HG02642 (cell line): ENCODE measurements at regions not wholly inside any gene's neighbourhood (a gene's known extent, or its start where the extent isn't known, plus 50 kb on each side); places are given as distances from the start of the nearest gene placed in this dataset.

Experiments
- ATAC-seq: cut with Tn5 transposase; IDR thresholded peaks from one replicate; pipeline ENCODE4 v1.9.1; 2021; ENCODE audit warnings: mild to moderate bottlenecking; ENCODE audit not compliant: unreplicated experiment, poor library complexity

DNA sequence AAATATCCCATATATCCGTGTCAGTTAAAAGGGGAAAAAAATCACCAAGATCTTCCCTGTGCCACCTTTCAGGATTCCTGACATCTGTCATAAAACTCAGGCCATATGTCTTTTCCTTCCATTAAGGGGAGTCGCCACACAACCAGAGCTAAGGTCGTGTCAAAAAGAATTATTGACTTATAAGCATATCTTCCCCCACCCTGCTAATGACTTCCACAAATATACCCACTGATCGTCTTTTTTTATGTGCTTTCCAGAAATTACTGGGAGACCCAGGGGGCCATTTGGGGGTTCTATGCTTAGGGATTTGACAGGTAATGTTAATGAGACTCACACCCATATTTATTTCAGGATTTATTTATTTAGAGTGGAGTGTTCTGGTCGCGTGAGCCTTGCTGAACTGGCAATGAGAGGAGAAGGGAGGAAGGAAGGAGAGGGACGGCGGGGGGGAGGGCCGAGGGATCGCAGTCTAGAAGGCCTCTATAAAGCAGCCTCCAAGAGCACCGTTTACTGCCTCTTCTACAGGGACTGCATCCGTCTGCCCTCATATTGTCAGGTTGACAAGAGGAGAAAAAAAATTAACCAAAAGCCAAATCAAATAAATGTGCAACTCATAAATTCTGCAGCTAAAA, 135.7 kb upstream of the MGMT start:
- ATAC-seq = no peak

- ATAC-seq = no peak
Measured at GRCh38 chr10:129331839-129332220, 135.2 kb upstream of the MGMT start.

DNA sequence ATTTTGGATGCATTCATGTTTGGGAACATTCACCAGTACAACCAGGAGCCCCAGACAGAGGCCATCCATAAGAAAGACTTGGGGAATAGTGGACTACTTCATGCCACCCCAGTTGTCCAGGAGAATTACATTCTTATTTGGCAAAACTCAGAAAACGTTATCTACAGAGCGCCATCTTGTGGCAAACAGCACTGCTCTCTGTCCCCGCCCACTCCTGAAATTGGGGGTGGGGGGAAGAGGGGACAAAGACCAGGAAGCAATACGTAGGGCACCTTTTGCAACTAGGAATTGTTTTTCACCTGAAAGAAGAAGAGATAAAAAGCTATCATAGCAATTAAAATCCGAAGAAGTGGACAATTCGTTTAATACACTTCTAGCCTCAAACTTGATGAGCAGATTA, 134.6 kb upstream of the MGMT start:
- no peak for ATAC-seq

- ATAC-seq = no peak
Measured at GRCh38 chr10:129333706-129334105, 133.3 kb upstream of the MGMT start.

GRCh38 chr10:129334266-129334665, 132.8 kb upstream of the MGMT start:
- no peak for ATAC-seq

- ATAC-seq = no peak
Measured at GRCh38 chr10:129335396-129335795, 131.6 kb upstream of the MGMT start.

DNA sequence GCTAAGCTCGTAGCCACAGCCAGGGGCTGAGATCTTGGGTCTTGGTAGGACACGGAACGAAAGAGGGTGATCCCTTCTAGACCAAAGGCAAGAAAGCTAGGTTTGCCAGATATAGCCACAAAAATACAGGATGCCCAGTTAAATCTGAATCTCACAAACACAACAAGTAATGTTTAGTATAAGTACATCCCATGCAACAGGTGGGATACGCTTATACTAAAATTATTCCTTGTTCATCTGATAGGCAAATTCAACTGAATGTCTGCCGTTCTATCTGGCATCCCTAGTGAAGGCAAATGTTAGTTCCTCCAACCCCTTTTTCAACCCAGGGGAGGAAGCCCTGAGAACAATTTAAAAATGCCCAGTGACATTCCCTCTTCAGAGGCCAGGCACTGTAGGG, 131.1 kb upstream of the MGMT start:
- ATAC-seq = no peak

- ATAC-seq = no peak
Measured at GRCh38 chr10:129339191-129339590, 127.8 kb upstream of the MGMT start.

- ATAC-seq = no peak
Measured at GRCh38 chr10:129339841-129340240, 127.2 kb upstream of the MGMT start.

DNA sequence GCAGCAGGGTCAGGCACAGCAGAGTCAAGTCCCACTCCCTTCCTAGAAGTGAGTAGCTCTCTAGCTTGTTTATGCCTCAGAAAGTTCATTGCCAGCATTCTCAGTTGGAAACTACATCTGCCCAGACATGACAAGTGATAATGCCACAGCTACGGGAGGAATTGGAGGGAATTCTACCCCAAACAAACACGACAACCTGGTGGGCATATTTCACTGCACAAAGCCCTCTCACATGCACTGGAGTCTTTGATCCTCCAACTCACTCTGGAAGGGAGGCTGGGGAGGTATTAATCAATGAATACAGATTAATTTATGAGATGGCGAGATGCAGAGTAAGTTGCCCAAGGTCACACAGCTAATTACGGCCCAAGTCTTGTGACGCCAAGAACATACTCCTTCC, 126.0 kb upstream of the MGMT start:
- no peak for ATAC-seq

DNA sequence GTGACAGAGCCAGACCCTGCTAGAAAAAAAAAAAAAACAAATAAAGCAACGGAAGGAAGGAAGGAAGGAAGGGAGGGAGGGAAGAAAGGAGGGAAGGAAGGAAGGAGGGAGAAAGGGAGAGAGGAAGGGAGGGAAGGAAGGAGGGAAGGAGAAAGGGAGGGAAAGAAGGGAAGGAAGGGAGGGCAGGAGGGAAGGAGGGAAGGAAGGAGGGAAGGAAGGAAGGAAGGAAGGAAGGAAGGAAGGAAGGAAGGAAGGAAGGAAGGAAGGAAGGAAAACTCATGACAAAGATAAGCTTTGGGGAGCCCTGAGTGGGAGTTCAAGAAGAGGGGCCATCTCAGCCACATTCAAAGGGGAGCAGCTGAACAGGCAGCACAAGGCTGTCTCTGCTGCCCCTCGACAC, 124.7 kb upstream of the MGMT start:
- no peak for ATAC-seq

DNA sequence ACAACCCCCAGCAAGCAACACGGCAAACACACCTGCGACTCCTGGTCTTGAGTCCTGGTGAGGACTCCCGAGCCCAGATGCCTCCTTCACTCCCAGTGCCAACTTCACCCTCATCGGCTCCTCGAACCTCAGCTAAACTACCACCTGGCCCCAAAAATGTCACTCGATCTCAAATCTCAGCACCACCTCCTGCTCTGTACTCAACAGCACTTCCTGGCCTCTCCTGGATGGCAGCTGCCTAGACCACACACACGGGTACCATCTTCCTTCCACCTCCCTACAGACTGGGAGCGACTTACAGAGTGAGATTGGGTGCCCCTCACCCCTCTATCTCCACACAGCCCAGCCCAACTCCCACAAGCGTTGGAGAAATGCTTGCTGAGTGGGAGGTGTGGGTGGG, 123.9 kb upstream of the MGMT start:
- ATAC-seq = no peak

GRCh38 chr10:129344103-129344502, 122.9 kb upstream of the MGMT start:
- no peak for ATAC-seq

- no peak for ATAC-seq
Measured at GRCh38 chr10:129344731-129345355, 122.2 kb upstream of the MGMT start.

DNA sequence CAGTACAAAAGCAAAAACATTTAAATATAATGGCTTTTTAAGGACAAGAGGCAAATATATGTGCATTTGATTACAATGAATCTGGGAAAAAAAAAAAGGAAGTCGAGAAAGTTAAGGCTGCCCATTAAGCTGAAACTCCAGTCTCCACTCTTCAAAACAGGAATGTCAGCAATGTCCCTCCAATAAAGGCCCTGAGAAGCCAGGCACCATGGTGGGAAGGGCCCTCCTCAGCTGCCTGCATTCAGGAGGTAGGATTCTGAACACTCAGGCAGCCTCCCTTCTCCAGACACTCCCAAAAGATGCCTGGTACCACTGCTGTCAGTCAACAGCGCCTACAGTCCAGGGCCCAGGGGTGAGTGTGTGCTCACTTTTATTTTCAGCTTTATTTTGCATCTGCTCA, 121.3 kb upstream of the MGMT start:
- no peak for ATAC-seq

DNA sequence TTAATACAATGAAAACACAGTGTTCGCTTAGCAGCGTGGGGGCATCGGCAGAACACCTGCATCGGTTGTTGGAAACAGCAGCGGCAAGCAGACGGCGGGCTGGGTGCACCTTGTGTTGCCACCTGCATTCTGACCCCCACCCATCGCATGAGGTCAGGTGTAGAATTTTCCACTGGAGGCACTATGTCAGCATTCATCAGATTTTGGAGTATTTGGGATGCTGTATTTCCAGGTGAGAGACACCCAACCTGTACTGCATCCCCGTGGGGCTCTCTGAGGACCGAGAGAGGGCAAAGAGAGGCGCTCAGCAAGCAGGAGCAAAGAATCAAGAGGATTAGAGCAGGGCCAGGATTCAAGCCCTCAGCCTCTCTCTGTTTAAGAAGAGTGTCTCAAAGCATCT, 116.4 kb upstream of the MGMT start:
- ATAC-seq = no peak

- no peak for ATAC-seq
Measured at GRCh38 chr10:129353101-129353500, 113.9 kb upstream of the MGMT start.

DNA sequence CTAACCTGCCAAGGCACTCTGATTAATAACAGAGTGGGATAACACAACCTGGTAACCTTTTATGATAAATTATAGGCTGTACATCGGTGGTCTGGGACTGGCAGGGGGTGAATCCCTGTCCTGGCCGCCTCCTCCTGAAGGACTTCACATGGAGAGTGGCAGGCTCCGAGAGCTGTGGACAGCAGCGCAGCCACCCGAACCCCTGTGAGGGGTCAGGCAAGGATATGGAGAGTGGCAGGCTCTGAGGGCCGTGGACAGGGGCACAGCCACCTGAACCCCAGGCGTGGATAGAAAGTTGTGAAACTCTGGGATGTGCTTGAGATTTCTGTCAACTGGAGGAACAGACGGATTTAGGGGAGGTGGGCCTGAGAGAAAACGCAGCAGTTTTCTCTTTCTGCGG, 107.0 kb upstream of the MGMT start:
- no peak for ATAC-seq

DNA sequence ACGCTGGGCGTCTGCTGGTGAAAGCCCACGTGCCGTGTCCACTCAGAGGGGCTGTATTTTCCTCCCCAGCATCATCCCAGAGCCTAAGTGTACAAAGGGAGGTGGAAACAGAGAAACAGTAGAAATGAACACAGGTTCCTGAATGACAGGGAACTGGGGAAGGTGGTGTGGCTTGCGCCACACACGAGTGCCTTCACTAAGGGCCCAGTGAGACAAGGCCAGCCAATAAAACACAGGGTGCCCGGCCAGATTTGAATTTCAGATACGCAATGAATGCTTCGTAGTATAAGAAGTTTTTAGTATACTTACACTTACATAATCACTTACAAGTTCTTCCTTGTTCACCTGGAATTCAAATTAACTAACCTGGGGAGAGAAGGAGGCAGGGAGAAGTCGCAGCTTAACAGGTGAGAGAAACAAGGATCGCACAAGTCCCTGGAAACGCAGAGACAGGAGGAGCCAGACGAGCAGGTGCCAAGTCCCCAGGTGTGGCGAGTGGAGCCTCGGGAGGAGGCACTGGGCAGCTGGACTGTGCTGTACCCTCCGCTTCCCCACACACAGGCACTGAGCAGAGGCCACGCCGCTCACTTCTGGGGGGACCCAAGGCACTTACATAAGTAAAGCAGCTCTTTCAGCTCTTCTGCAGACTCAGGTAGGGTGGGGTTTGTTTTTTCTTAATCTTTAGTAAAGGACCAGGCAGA, 105.2 kb upstream of the MGMT start:
- ATAC-seq = no peak

DNA sequence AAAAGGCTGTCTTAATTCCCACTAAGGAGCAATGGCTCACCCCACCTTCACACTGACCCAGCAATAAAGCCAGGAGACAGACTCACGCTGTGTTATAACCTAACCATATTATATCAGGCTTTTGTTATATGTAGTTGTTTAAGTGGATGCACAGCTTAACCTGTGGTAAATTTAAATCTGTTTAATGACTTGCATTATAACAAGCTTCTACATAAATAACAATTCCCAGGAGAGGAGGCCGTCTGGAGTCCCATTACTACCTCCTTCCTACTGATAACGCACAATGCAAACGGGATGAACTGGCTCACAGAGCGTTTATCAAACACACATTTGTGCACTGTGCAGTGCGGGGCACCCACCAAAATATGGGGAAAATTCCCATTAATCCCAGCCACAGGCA, 102.1 kb upstream of the MGMT start:
- ATAC-seq = no peak

GRCh38 chr10:129365767-129366402, 101.2 kb upstream of the MGMT start:
- ATAC-seq = no peak
